ENCODE measurements at regions not wholly inside any gene's neighbourhood (a gene's known extent, or its start where the extent isn't known, plus 50 kb on each side); places are given as distances from the start of the nearest gene placed in this dataset.

- CTCF ChIA-PET: no interaction called here
- Mint-ChIP-seq H3K27me3 (ENCODE audit: low read depth) (no peaks in the 10 kb centered on the region), H3K4me3 (no peak overlapping the region), H3K9me3 (ENCODE audit: insufficient read depth) (no peaks in the 10 kb centered on the region), H3K36me3 (ENCODE audit: low read depth) (no peaks in the 10 kb centered on the region), H3K4me1 (ENCODE audit: low read depth) (no peaks in the 10 kb centered on the region), H3K27ac (no peak overlapping the region)
- DNase-seq (no peak), ATAC-seq (no peak)
- POLR2A ChIA-PET: no interaction called here
Observed at GRCh38 chr20:12394786-12395185, 477.1 kb downstream of the BTBD3 start.

- Mint-ChIP-seq H3K4me3 (no peak overlapping the region), H3K4me1 (ENCODE audit: low read depth) (no peaks in the 10 kb centered on the region), H3K27ac (no peak overlapping the region), H3K27me3 (ENCODE audit: low read depth) (no peaks in the 10 kb centered on the region), H3K36me3 (ENCODE audit: low read depth) (no peaks in the 10 kb centered on the region), H3K9me3 (ENCODE audit: insufficient read depth) (no peaks in the 10 kb centered on the region)
- ChIA-PET POLR2A (no interaction called here), CTCF (no interaction called here)
- DNase-seq (no peak), ATAC-seq (no peak)
Observed at GRCh38 chr20:12395353-12395752, 477.7 kb downstream of the BTBD3 start.

GRCh38 chr20:12395760-12396159 is 478.1 kb downstream of the BTBD3 start:
- no peak for DNase-seq
- POLR2A ChIA-PET: no interaction called here

GRCh38 chr20:12399110-12399836 is 481.6 kb downstream of the BTBD3 start:
- Mint-ChIP-seq H3K27me3 (ENCODE audit: low read depth) (no peaks in the 10 kb centered on the region), H3K36me3 (ENCODE audit: low read depth) (no peaks in the 10 kb centered on the region), H3K4me3 (no peak overlapping the region), H3K4me1 (ENCODE audit: low read depth) (no peaks in the 10 kb centered on the region), H3K27ac (no peak overlapping the region), H3K9me3 (ENCODE audit: insufficient read depth) (no peaks in the 10 kb centered on the region)
- CTCF ChIA-PET: no interaction called here
- no peak for DNase-seq
- POLR2A ChIA-PET: no interaction called here
- ATAC-seq: no peak

More at GRCh38 chr20:12395760-12396159, 478.1 kb downstream of the BTBD3 start:
- H3K4me1 Mint-ChIP-seq (ENCODE audit: low read depth): no peaks in the 10 kb centered on the region
- no peak overlapping the region for H3K27ac Mint-ChIP-seq
- CTCF ChIA-PET: no interaction called here
- H3K4me3 Mint-ChIP-seq: no peak overlapping the region
- H3K36me3 Mint-ChIP-seq (ENCODE audit: low read depth): no peaks in the 10 kb centered on the region
- no peaks in the 10 kb centered on the region for H3K9me3 Mint-ChIP-seq (ENCODE audit: insufficient read depth)
- ATAC-seq: no peak
- no peaks in the 10 kb centered on the region for H3K27me3 Mint-ChIP-seq (ENCODE audit: low read depth)

- DNase-seq: no peak
- Mint-ChIP-seq H3K4me1 (ENCODE audit: low read depth) (no peaks in the 10 kb centered on the region), H3K4me3 (no peak overlapping the region), H3K27ac (no peak overlapping the region), H3K27me3 (ENCODE audit: low read depth) (no peaks in the 10 kb centered on the region), H3K36me3 (ENCODE audit: low read depth) (no peaks in the 10 kb centered on the region), H3K9me3 (ENCODE audit: insufficient read depth) (peaks cover 25% of the 10 kb centered on the region)
- CTCF ChIA-PET: no interaction called here
- POLR2A ChIA-PET: no interaction called here
- ATAC-seq: no peak
Observed at GRCh38 chr20:12404941-12405340, 487.2 kb downstream of the BTBD3 start.

GRCh38 chr20:12406978-12407377 is 489.3 kb downstream of the BTBD3 start:
- H3K27ac Mint-ChIP-seq: no peak overlapping the region
- ATAC-seq (no peak), DNase-seq (no peak)
- no peaks in the 10 kb centered on the region for H3K27me3 Mint-ChIP-seq (ENCODE audit: low read depth)
- peaks cover 34% of the 10 kb centered on the region for H3K9me3 Mint-ChIP-seq (ENCODE audit: insufficient read depth)
- CTCF ChIA-PET: no interaction called here
- POLR2A ChIA-PET: no interaction called here
- H3K4me1 Mint-ChIP-seq (ENCODE audit: low read depth): no peaks in the 10 kb centered on the region
- H3K4me3 Mint-ChIP-seq: no peak overlapping the region
- no peaks in the 10 kb centered on the region for H3K36me3 Mint-ChIP-seq (ENCODE audit: low read depth)

GRCh38 chr20:12409501-12409900 is 491.8 kb downstream of the BTBD3 start:
- ATAC-seq (no peak), DNase-seq (no peak)
- Mint-ChIP-seq H3K36me3 (ENCODE audit: low read depth) (no peaks in the 10 kb centered on the region), H3K27me3 (ENCODE audit: low read depth) (no peaks in the 10 kb centered on the region), H3K27ac (no peak overlapping the region), H3K4me1 (ENCODE audit: low read depth) (no peaks in the 10 kb centered on the region), H3K9me3 (ENCODE audit: insufficient read depth) (peaks cover 40% of the 10 kb centered on the region), H3K4me3 (no peak overlapping the region)
- ChIA-PET POLR2A (no interaction called here), CTCF (no interaction called here)

GRCh38 chr20:12410783-12411182 is 493.1 kb downstream of the BTBD3 start:
- Mint-ChIP-seq H3K4me1 (ENCODE audit: low read depth) (no peaks in the 10 kb centered on the region), H3K4me3 (no peak overlapping the region), H3K27ac (no peak overlapping the region), H3K27me3 (ENCODE audit: low read depth) (no peaks in the 10 kb centered on the region), H3K36me3 (ENCODE audit: low read depth) (no peaks in the 10 kb centered on the region), H3K9me3 (ENCODE audit: insufficient read depth) (peaks cover 40% of the 10 kb centered on the region)
- DNase-seq: no peak
- CTCF ChIA-PET: no interaction called here
- ATAC-seq: no peak
- POLR2A ChIA-PET: no interaction called here

GRCh38 chr20:12411246-12411940 is 493.7 kb downstream of the BTBD3 start:
- CTCF ChIA-PET: no interaction called here
- Mint-ChIP-seq H3K9me3 (ENCODE audit: insufficient read depth) (peaks cover 37% of the 10 kb centered on the region), H3K4me3 (no peak overlapping the region), H3K4me1 (ENCODE audit: low read depth) (no peaks in the 10 kb centered on the region), H3K36me3 (ENCODE audit: low read depth) (no peaks in the 10 kb centered on the region), H3K27me3 (ENCODE audit: low read depth) (no peaks in the 10 kb centered on the region), H3K27ac (no peak overlapping the region)
- ATAC-seq (no peak), DNase-seq (no peak)
- POLR2A ChIA-PET: no interaction called here

GRCh38 chr20:12413116-12413515 is 495.4 kb downstream of the BTBD3 start:
- ChIA-PET CTCF (no interaction called here), POLR2A (no interaction called here)
- no peak overlapping the region for H3K27ac Mint-ChIP-seq
- no peaks in the 10 kb centered on the region for H3K4me1 Mint-ChIP-seq (ENCODE audit: low read depth)
- H3K27me3 Mint-ChIP-seq (ENCODE audit: low read depth): no peaks in the 10 kb centered on the region
- H3K4me3 Mint-ChIP-seq: no peak overlapping the region
- ATAC-seq (no peak), DNase-seq (no peak)
- H3K36me3 Mint-ChIP-seq (ENCODE audit: low read depth): no peaks in the 10 kb centered on the region
- H3K9me3 Mint-ChIP-seq (ENCODE audit: insufficient read depth): peaks cover 34% of the 10 kb centered on the region

GRCh38 chr20:12414446-12415274 is 497.0 kb downstream of the BTBD3 start:
- ATAC-seq (no peak), DNase-seq (no peak)
- Mint-ChIP-seq H3K36me3 (ENCODE audit: low read depth) (no peaks in the 10 kb centered on the region), H3K27me3 (ENCODE audit: low read depth) (no peaks in the 10 kb centered on the region), H3K27ac (no peak overlapping the region), H3K4me3 (no peak overlapping the region), H3K4me1 (ENCODE audit: low read depth) (no peaks in the 10 kb centered on the region), H3K9me3 (ENCODE audit: insufficient read depth) (peaks cover 23% of the 10 kb centered on the region)
- ChIA-PET CTCF (no interaction called here), POLR2A (no interaction called here)

- Mint-ChIP-seq H3K27me3 (ENCODE audit: low read depth) (no peaks in the 10 kb centered on the region), H3K36me3 (ENCODE audit: low read depth) (no peaks in the 10 kb centered on the region), H3K4me1 (ENCODE audit: low read depth) (no peaks in the 10 kb centered on the region), H3K4me3 (no peak overlapping the region), H3K9me3 (ENCODE audit: insufficient read depth) (peaks cover 19% of the 10 kb centered on the region), H3K27ac (no peak overlapping the region)
- DNase-seq (no peak), ATAC-seq (no peak)
- ChIA-PET CTCF (no interaction called here), POLR2A (no interaction called here)
Observed at GRCh38 chr20:12416281-12416680, 498.6 kb downstream of the BTBD3 start.
